Psoas muscle (tissue), 7 donors: ENCODE measurements at regions not wholly inside any gene's neighbourhood (a gene's known extent, or its start where the extent isn't known, plus 50 kb on each side); places are given as distances from the start of the nearest gene placed in this dataset.

ENCODE experiments used
- ATAC-seq, 4 donors: fragments of 200-7000 bp; cut with Tn5 transposase; one replicate each; pipeline ENCODE4 v1.9.1; 2020; ENCODE audit warnings: moderate library complexity in 3 of 4, mild to moderate bottlenecking in 2 of 4
- DNase-seq, 2 donors: peaks; one replicate each; pipeline ENCODE4 v3.0.0-alpha.2; 2020
- H3K27ac ChIP-seq: fragments of 200-600 bp; one replicate; pipeline ENCODE4 v1.8.0; 2022
- H3K27me3 ChIP-seq, 3 donors: fragments of 200-600 bp in 1 of 3; one replicate each; pipeline versions ENCODE4 v1.6.1 to v1.8.0; 2013 to 2022; ENCODE audit warnings: low read length in 2 of 3, mild to moderate bottlenecking in 2 of 3, moderate library complexity in 1 of 3; ENCODE audit not compliant: insufficient read depth in 3 of 3
- H3K36me3 ChIP-seq, 2 donors: fragments of 200-600 bp in 1 of 2; one replicate each; pipeline versions ENCODE4 v1.6.1 to v1.8.0; 2013 to 2022; ENCODE audit warnings: low read depth in 1 of 2, mild to moderate bottlenecking in 1 of 2, moderate library complexity in 1 of 2; ENCODE audit not compliant: insufficient read depth in 1 of 2
- H3K4me1 ChIP-seq: fragments of 200-600 bp; one replicate; pipeline ENCODE4 v1.8.0; 2022
- H3K4me3 ChIP-seq: fragments of 200-600 bp; one replicate; pipeline ENCODE4 v1.8.0; 2022; ENCODE audit warnings: mild to moderate bottlenecking
- H3K9me3 ChIP-seq: fragments of 200-600 bp; one replicate; pipeline ENCODE4 v1.8.0; 2022
- CTCF ChIP-seq: fragments of 200-600 bp; IDR thresholded peaks from one replicate; pipeline ENCODE4 v1.8.0; 2022; ENCODE audit warnings: antibody characterized with exemption
- WGBS, 3 donors: extraction: QIAGEN DNeasy Blood & Tissue Kit; methylation state at CpG; one replicate each; pipeline versions ENCODE4 v1.1.6 to v1.1.7; 2013; 5-methylcytosine and 5-hydroxymethylcytosine counted together
- intact Hi-C, 2 donors: fragments of 100-400 bp; cut with DNase I; formaldehyde crosslinking; loops; one replicate each; pipeline versions ENCODE4 v1.11.0 to v1.14.2; 2022
- donor health status: healthy with polysubstance abuse.
- donor health status: DM: no; HTN: no; CAD: no; lungs with moderate emphysema.
- donor health status: Bipolar disorder and iron deficiency.
- donor health status: healthy.
- donor health status: DM: yes; HTN: yes; CAD: no.
- donor health status: DM: no; HTN: no; CAD: no.
- donor health status: DM: yes; HTN: yes; CAD: no.

GRCh38 chr18:78554944-78555608 is 424.5 kb upstream of the SALL3 start:
- TF ChIP-seq CTCF, result no peak
- Histone ChIP-seq H3K27ac (no peak overlapping the region), H3K4me1 (no peaks in the 10 kb centered on the region), H3K27me3 (peaks cover 0 to 2% (median 0%) of the 10 kb centered on the region in 3 donors), H3K4me3 (no peak overlapping the region), H3K36me3 (no peaks in the 10 kb centered on the region), H3K9me3 (peaks cover 8% of the 10 kb centered on the region)
- DNase-seq (no peak), ATAC-seq (no peak)
- intact Hi-C loops, result no loop called here
- 85 to 91% (median 85%) methylated on average over 13 of the region's 13 CpGs for WGBS, 3 donors

GRCh38 chr18:78557371-78557770 is 422.2 kb upstream of the SALL3 start:
- no peaks in the 10 kb centered on the region for H3K36me3 ChIP-seq
- 84 to 85% (median 84%) methylated on average over 8 of the region's 8 CpGs for WGBS, 3 donors
- intact Hi-C loops, result no loop called here
- no peak for ATAC-seq
- no peak overlapping the region for H3K4me3 ChIP-seq
- H3K9me3 ChIP-seq, result peaks cover 8% of the 10 kb centered on the region
- DNase-seq, result no peak
- H3K27me3 ChIP-seq, result peaks cover 0 to 2% (median 0%) of the 10 kb centered on the region in 3 donors
- TF ChIP-seq CTCF, result no peak
- H3K27ac ChIP-seq, result no peak overlapping the region
- H3K4me1 ChIP-seq, result no peaks in the 10 kb centered on the region

GRCh38 chr18:78558101-78558810 is 421.4 kb upstream of the SALL3 start:
- H3K4me1 ChIP-seq, result no peaks in the 10 kb centered on the region
- no peaks in the 10 kb centered on the region for H3K36me3 ChIP-seq
- no peak overlapping the region for H3K4me3 ChIP-seq
- ATAC-seq (no peak), DNase-seq (no peak)
- H3K9me3 ChIP-seq, result peaks cover 8% of the 10 kb centered on the region
- H3K27ac ChIP-seq, result no peak overlapping the region
- H3K27me3 ChIP-seq, result peaks cover 0 to 2% (median 0%) of the 10 kb centered on the region in 3 donors
- TF ChIP-seq CTCF, result no peak
- 84 to 86% (median 86%) methylated on average over 23 of the region's 23 CpGs for WGBS, 3 donors
- intact Hi-C loops, result no loop called here

- H3K27me3 ChIP-seq, result peaks cover 0 to 2% (median 0%) of the 10 kb centered on the region in 3 donors
- no peak for DNase-seq
Observed at GRCh38 chr18:78558948-78559347, 420.7 kb upstream of the SALL3 start.

More at GRCh38 chr18:78558948-78559347, 420.7 kb upstream of the SALL3 start:
- intact Hi-C loops, result no loop called here
- Histone ChIP-seq H3K9me3 (peaks cover 8% of the 10 kb centered on the region), H3K4me3 (no peak overlapping the region), H3K27ac (no peak overlapping the region), H3K4me1 (no peaks in the 10 kb centered on the region), H3K36me3 (no peaks in the 10 kb centered on the region)
- 66 to 86% (median 74%) methylated on average over 14 to 19 of the region's 19 CpGs for WGBS, 3 donors
- no peak for ATAC-seq
- no peak for TF ChIP-seq CTCF
